T-helper 2 cell treated with Interferon-gamma antibody and Interleukin-4, amounts not matched to agents 100 ng/mL and 5 ng/mL, for 36 hours (primary cell): ENCODE measurements at regions not wholly inside any gene's neighbourhood (a gene's known extent, or its start where the extent isn't known, plus 50 kb on each side); places are given as distances from the start of the nearest gene placed in this dataset.
"Not testable (repeated sequence)": the region's sequence is repeated elsewhere in the genome, so short reads cannot be mapped to it uniquely, and the experiment has no call there.

ENCODE experiments used
- intact Hi-C: fragments of 100-400 bp; cut with micrococcal nuclease; formaldehyde crosslinking; loops from one replicate; pipeline ENCODE4 v1.15.1; 2023

- intact Hi-C loops, result no loop called here
These were observed 265.5 kb upstream of the ATP10A start for GRCh38 chr15:26128611-26129140.

DNA sequence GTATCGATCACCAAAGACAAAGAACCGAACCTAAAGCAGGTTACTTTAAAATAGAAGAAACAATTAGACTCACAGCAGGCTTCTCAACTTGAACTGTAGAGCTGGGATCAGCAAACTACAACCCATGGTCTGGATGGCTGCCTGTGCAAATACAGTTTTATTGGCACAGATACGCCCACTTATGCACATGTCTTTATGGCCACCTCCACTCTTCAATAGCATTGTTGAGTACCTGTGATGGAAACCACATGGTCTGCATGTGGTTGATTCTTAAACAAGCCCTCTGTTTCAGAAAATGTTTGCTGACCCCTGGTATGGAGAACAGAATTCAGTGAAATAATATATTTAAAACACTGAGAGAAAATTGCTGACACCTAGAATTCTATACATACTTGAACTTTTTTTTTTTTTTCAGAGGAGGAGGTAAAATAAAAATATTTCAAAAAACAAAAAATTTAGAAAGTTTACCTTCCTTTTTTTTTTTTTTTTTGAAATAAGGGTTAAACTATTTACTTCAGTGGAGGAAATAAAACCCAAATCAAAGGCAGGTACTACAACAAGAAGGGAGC is 263.8 kb upstream of the ATP10A start:
- intact Hi-C loops, result no loop called here

DNA sequence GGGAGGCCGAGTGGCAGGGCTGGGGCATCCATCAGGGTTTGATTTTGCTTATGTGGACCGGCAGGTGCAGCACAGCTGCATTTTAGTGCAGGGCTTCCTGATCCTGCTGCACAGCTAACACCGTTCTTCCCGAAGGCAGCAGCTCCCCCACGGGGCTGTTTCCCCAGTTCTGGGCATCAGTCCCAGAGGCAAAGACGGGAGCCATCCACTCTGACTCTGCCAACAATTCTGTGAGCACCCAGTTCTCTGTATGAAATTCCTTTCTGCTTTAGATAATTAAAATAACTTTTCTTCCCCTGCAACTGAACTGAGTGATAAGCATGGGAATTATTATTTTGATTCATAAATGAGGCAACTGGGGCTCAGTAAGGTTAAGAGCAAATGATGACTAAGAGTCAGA is 262.9 kb upstream of the ATP10A start:
- intact Hi-C loops, result no loop called here

GRCh38 chr15:26125664-26126063 is 262.5 kb upstream of the ATP10A start:
- intact Hi-C loops, result no loop called here

- intact Hi-C loops, result no loop called here
These were observed 256.2 kb upstream of the ATP10A start for GRCh38 chr15:26119322-26119721.

- intact Hi-C loops, result no loop called here
These were observed 252.3 kb upstream of the ATP10A start for GRCh38 chr15:26115229-26115943.

GRCh38 chr15:26114128-26114527 is 251.0 kb upstream of the ATP10A start:
- intact Hi-C loops, result not testable (repeated sequence)

GRCh38 chr15:26113296-26113695 is 250.2 kb upstream of the ATP10A start:
- intact Hi-C loops, result no loop called here

DNA sequence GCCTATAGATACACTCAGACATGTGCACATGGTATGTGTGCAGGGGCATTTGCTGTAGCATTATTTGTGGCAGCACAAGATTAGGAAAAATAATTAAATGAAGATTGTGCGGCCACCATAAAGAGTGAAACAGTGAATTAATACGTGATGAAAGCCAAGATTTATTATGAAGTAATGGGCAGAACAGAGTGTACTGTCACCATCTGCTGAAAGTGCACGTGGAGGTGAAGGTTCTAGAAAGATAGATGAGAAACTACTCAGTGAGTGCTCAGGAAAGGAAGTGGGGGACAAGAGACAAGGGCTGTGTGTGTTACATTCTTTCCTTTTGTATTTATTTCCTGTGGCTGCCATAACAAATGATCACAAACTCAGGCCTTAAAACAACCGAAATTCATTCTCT is 246.1 kb upstream of the ATP10A start:
- intact Hi-C loops, result no loop called here

- intact Hi-C loops, result no loop called here
These were observed 243.4 kb upstream of the ATP10A start for GRCh38 chr15:26106556-26106955.

- intact Hi-C loops, result no loop called here
These were observed 239.9 kb upstream of the ATP10A start for GRCh38 chr15:26103002-26103404.

- intact Hi-C loops, result no loop called here
These were observed 239.2 kb upstream of the ATP10A start for GRCh38 chr15:26102365-26102764.

DNA sequence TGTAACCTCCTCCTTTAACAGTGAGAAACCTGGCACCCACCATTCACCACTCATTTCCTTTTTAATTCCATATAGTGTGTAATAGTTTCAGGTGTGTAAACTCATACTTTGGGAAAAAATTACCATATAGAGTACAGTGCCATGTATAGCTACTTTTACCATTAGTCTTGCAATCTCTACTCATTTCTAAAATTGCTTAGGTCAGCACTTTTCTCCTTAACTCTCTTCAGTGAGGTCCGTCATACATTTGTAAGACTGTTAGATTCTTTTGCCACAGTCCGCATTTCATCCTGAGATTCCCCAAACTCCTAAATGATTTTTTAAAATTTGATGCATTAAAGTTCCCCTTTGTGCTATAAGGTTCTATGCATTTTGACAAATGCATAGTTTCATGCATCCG is 238.3 kb upstream of the ATP10A start:
- intact Hi-C loops, result no loop called here

DNA sequence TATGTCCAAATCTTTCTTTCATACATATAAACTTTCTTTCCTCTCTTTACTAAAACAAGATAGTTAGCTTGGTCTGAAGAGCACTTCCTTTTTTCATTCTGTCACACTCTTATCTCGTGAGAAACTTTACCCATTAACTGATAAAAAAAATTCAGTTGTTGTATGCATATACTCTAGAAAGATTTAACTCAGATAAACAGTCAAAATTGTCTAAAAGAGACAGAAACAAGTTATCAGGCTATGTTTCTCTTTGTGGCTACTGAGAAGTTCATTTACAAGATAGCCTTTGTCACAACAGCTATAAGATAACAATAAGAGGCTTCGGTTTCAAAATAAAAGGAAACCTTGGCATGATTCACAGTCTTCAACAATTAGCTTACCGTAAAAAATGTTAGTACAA is 235.7 kb upstream of the ATP10A start:
- intact Hi-C loops, result no loop called here

DNA sequence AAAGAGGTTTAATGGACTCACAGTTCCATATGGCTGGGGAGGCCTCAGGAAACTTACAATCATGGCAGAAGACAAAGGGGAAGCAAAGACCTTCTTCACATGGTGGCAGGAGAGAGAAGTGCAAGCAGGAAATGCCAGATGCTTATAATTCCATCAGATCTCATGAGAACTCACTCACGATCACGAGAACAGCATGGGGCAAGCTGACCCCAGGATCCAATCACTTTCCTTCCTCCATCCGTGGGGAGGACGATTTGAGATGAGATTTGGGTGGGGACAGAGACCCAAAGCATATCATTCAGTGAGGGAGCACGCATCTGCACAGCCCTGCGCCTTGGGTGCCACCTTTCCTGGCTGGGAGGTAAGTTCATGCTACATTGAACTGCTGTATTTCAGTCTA is 234.1 kb upstream of the ATP10A start:
- intact Hi-C loops, result no loop called here

DNA sequence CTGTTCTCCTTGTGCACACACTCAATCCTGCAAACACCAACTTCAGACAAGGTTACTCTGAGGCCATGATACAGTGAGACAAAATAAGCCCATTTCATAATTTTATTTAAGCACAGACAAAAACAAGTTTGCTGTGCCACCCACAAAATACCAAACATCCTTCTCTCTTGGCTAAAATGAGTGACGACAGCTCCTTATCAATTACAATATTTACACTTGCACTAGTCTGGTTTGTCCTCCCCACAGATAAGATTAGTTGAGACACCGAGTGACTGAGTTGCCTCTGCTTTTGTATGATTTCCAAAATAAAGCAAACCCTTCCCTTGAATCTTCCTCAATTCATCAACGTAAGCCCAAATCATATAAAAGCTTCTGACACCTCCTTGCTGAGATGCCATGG is 233.5 kb upstream of the ATP10A start:
- intact Hi-C loops, result no loop called here

- intact Hi-C loops, result no loop called here
These were observed 232.7 kb upstream of the ATP10A start for GRCh38 chr15:26095710-26096330.

DNA sequence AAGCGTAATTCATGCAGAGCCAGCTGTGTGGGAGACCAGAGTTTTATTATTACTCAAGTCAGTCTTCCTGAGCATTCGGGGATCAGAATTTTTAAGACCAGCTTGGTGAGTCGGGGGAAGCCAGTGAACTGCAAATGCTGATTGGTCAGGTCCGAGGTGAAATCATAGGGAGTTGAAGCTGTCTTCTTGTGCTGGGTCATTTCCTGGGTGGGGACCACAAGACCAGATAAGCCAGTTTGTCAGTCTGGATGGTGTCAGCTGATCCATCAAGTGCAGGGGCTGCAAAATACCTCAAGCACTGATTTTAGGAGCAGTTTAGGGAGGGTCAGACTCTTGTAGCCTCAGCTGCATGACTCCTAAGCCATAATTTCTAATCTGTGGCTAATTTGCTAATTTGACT is 228.1 kb upstream of the ATP10A start:
- intact Hi-C loops, result no loop called here

DNA sequence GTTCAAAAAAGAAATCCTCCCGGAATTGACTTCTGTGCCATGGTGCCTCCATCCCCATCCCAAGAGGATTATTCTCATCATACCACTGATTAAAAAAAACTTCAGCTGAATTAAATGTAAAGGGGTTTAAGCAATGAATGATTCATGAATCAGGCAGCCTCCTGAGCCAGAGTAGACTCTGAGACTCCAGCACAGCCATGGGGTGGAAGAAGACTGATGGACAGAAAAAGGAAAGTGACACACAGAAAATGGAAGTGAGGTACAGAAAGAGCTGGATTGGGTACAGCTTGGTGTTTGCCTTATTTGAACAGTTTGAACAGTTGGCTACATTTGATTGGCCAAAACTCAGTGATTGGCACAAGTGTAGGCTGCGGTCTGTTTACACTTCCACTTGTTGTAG is 224.8 kb upstream of the ATP10A start:
- intact Hi-C loops, result no loop called here

- intact Hi-C loops, result no loop called here
These were observed 224.3 kb upstream of the ATP10A start for GRCh38 chr15:26087395-26087794.

DNA sequence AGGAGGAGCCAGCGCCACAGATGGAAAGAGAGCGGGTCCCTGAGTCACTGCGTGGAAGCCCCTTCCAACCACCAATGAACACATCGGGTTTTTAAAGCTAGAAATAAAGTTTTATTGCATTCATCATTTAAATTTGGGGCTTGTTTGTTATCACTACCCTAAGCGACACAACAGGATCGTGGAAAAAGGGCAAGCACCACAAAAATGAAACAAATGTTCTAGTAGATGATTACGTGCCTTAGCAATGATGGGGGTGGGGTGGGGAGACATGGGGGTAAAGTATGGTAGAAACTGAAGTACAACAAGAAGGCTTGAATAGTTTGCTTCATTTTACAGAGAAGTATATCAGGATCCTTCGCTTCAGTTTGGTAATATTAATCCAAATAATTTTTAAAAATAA is 221.6 kb upstream of the ATP10A start:
- intact Hi-C loops, result loop anchor here (5.0 kb wide), 1 partner anchor 222 kb away; the partner anchor contains the start of gene ATP10A

GRCh38 chr15:26083896-26084295 is 220.8 kb upstream of the ATP10A start:
- intact Hi-C loops, result loop anchor here (5.0 kb wide), 1 partner anchor 222 kb away; the partner anchor contains the start of gene ATP10A
